ENCODE measurements at regions not wholly inside any gene's neighbourhood (a gene's known extent, or its start where the extent isn't known, plus 50 kb on each side); places are given as distances from the start of the nearest gene placed in this dataset.

GRCh38 chr2:211306929-211307328, 750.5 kb downstream of the CPS1 start:
- CTCF ChIA-PET = no interaction called here
- H3K27ac Mint-ChIP-seq = no peak overlapping the region
- peaks cover 3% of the 10 kb centered on the region for H3K9me3 Mint-ChIP-seq
- H3K4me1 Mint-ChIP-seq = no peaks in the 10 kb centered on the region
- TF ChIP-seq CTCF (IDR thresholded peaks at IDR 0.05) = no peak
- DNase-seq (no peak), ATAC-seq (ENCODE audit: low read depth) (no peak)
- POLR2A ChIA-PET = no interaction called here
- H3K4me3 Mint-ChIP-seq = no peak overlapping the region
- intact Hi-C loops (cut with micrococcal nuclease) = no loop called here
- no peaks in the 10 kb centered on the region for H3K27me3 Mint-ChIP-seq
- H3K36me3 Mint-ChIP-seq (ENCODE audit: low read depth) = no peaks in the 10 kb centered on the region

Data from activated B cell treated with CpG ODN at 0.5 μM for 24 hours (primary cell).